Mesodermal cell (in vitro differentiated cells): ENCODE measurements at regions not wholly inside any gene's neighbourhood (a gene's known extent, or its start where the extent isn't known, plus 50 kb on each side); places are given as distances from the start of the nearest gene placed in this dataset.

Experiments used
- H3K27ac ChIP-seq: 2 replicates; pipeline ENCODE4 v1.7.0; 2013; ENCODE audit warnings: mild to moderate bottlenecking, low read depth, low read length, moderate library complexity; ENCODE audit not compliant: severe bottlenecking
- H3K36me3 ChIP-seq: 2 replicates; pipeline ENCODE4 v1.7.1; 2013; ENCODE audit warnings: mild to moderate bottlenecking, low read length, moderate library complexity; ENCODE audit not compliant: control insufficient read depth, insufficient read depth
- H3K4me1 ChIP-seq: one replicate; pipeline ENCODE4 v1.7.1; 2013; ENCODE audit warnings: mild to moderate bottlenecking, low read length; ENCODE audit not compliant: insufficient read depth, control insufficient read depth, poor library complexity, severe bottlenecking
- H3K4me3 ChIP-seq: 2 replicates; pipeline ENCODE4 v1.7.0; 2013; ENCODE audit warnings: low read length, control low read depth, mild to moderate bottlenecking; ENCODE audit not compliant: insufficient read depth, poor library complexity, severe bottlenecking; ENCODE audit errors: extremely low read depth
- H3K9me3 ChIP-seq: 2 replicates; pipeline ENCODE4 v1.7.1; 2013; ENCODE audit warnings: mild to moderate bottlenecking, low read length, moderate library complexity; ENCODE audit not compliant: control insufficient read depth
- WGBS, 2 experiments: methylation state at CpG; one replicate each; pipeline ENCODE4 v1.1.5; 2013; ENCODE audit warnings: missing lambda C conversion rate in 2 of 2; ENCODE audit not compliant: insufficient coverage in 2 of 2; 5-methylcytosine and 5-hydroxymethylcytosine counted together

DNA sequence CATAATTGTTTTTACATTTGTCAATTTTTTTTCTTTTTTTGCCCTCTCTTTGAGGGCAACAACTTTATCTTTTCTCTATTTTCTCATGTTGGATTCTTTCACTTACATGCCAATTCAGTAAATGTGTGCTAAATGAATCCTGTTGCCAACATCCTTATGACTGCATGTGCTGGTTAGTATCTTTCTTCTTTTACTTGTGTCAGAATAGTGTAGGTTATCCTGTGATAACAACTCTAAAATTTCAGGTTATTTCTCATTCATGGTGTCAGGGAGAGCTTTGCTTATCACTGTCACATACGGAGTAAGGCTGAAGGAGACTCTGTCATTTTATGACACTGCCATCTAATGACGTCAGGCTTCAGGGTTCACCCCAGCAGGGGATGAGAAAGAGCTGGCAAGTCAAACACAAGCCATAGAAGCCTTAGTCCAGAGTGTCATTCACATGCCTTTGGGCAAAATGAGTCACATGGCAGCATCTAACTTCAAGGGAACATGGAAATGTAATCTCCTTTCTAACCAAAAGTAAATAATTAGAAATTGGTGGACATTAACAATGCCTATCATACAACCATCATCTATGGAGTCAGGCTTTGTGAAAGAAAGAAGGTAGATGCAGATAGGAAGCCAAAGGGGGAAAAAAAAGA is 242.5 kb upstream of the ATP2B1 start:
- no peaks in the 10 kb centered on the region for H3K9me3 ChIP-seq
- H3K4me1 ChIP-seq, result peaks cover 36% of the 10 kb centered on the region
- 44 to 52% methylated on average over 2 of the region's 2 CpGs for WGBS, 2 experiments
- H3K36me3 ChIP-seq, result no peaks in the 10 kb centered on the region
- no peak overlapping the region for H3K27ac ChIP-seq
- no peak overlapping the region for H3K4me3 ChIP-seq

- H3K4me1 ChIP-seq, result peaks cover 36% of the 10 kb centered on the region
- no peak overlapping the region for H3K4me3 ChIP-seq
- peak overlapping the region; percentile 46 for H3K27ac ChIP-seq
- no CpG with 5 or more reads among the region's 1 CpG for WGBS, 2 experiments
- H3K9me3 ChIP-seq, result no peaks in the 10 kb centered on the region
- no peaks in the 10 kb centered on the region for H3K36me3 ChIP-seq
Measured at GRCh38 chr12:89950421-89950820, 241.8 kb upstream of the ATP2B1 start.

DNA sequence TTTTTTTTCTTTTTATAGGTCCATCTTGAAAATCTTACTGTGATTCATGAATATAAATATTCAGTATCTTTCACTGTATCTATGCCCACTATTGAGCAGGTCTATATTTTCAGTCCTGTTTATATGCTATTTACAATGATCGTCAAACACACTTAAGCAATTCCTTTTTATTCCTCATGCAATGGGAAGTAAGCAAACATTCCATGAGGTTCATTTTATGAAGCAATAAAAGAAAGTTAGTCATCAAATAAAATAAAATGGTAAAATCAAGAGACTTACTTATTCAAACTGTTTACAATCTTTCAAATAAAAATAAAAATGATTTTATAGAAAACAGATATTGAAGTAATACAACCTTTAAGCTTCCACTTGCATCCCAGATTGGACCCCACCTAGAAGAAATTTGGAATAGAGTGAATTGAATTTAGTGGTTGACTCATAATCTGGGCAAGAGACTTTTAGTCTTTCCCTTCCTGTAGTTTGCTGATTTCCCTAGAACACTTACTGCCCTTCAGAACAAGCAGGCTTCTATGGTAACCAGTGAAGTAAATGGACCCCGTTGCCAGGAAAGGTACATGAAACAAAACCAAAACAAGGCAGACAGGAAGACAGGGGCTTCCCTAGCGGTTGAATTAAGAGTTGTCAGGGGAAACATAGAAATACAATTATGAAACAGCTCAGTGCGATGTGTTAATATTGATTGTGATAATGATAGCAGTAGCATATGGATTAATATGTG is 241.0 kb upstream of the ATP2B1 start:
- Histone ChIP-seq H3K4me3 (no peak overlapping the region), H3K4me1 (peaks cover 36% of the 10 kb centered on the region), H3K27ac (peak overlapping the region; percentile 46), H3K36me3 (no peaks in the 10 kb centered on the region), H3K9me3 (no peaks in the 10 kb centered on the region)
- 73 to 75% methylated on average over 1 to 2 of the region's 4 CpGs for WGBS, 2 experiments

DNA sequence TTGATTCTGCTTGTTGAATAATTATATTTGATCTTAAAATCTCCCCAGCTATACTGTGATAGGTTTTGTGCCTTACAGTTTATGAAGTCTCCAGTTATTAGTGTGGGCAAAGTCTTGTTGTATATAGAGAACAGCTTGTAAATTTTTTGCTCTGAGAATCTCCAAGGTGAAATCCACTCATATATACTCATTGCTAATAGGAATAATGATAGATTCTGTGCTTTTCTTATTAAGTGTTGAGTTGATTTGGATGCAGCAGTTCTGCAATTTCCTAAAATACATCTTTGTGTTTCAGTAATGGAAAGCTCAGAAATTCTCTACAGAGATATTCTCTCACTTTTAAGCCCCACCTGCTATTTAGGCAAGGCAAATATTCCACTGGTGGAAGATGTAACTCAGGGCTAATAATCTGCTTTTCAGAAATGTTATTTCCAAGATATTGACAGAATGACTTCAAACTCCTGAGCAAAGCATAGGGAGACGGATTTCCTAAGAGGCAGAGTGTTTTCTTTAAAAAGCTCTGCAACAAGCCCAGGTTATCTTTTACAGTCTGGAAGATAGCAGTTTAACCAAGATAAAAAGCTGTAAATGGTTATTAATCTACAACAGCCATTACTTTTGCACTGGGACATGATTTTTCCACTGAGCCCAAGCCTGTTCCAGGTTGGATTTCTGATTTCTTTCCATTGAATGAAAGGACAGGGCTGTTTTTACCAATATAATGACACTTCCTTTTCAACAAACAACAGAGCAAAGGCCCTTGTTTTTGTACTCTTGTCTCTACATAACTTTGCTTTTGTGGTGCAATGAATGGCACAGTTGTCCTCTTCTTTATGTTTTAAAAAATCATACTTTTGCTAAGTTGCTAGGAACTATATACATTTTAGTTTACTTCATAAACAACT is 239.9 kb upstream of the ATP2B1 start:
- Histone ChIP-seq H3K4me3 (no peak overlapping the region), H3K27ac (peak overlapping the region; percentile 88), H3K36me3 (no peaks in the 10 kb centered on the region), H3K9me3 (no peaks in the 10 kb centered on the region), H3K4me1 (peaks cover 41% of the 10 kb centered on the region)
- 100% methylated on average over 1 of the region's 1 CpG; no CpG with 5 or more reads in 1 of the 2 experiments for whole genome bisulfite sequencing, 2 experiments

GRCh38 chr12:89947437-89948270 is 239.0 kb upstream of the ATP2B1 start:
- peaks cover 46% of the 10 kb centered on the region for H3K4me1 ChIP-seq
- 80% methylated on average over 1 of the region's 5 CpGs; no CpG with 5 or more reads in 1 of the 2 experiments for WGBS, 2 experiments
- H3K27ac ChIP-seq, result peak overlapping the region; percentile 88
- no peaks in the 10 kb centered on the region for H3K36me3 ChIP-seq
- no peak overlapping the region for H3K4me3 ChIP-seq
- no peaks in the 10 kb centered on the region for H3K9me3 ChIP-seq

- 100% methylated on average over 3 of the region's 6 CpGs for WGBS, 2 experiments
- Histone ChIP-seq H3K27ac (peak overlapping the region; percentile 41), H3K9me3 (no peaks in the 10 kb centered on the region), H3K36me3 (no peaks in the 10 kb centered on the region), H3K4me1 (peaks cover 46% of the 10 kb centered on the region), H3K4me3 (no peak overlapping the region)
Measured at GRCh38 chr12:89946518-89947135, 238.0 kb upstream of the ATP2B1 start.

- Histone ChIP-seq H3K4me3 (no peak overlapping the region), H3K4me1 (peaks cover 43% of the 10 kb centered on the region), H3K27ac (no peak overlapping the region), H3K36me3 (no peaks in the 10 kb centered on the region), H3K9me3 (no peaks in the 10 kb centered on the region)
Measured at GRCh38 chr12:89945123-89945522, 236.5 kb upstream of the ATP2B1 start.

DNA sequence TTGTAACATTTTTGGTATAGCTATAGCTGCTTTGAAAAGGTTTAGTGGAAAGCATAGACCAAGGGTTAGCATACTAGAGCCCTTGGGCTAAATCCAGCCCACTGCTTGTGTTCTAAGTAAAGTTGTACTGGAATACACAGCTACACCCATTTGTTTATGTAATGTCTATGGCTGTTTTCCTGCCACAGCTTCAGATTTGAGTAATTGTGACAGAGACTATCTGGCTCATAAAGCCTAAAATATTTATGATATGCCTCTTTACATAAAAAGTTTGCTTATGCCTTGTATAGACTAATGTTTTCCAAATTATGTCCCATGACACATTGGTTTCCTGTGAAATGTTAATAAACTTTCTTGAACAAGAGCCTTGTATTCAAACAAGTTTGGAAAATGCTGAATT is 234.8 kb upstream of the ATP2B1 start:
- H3K9me3 ChIP-seq, result no peaks in the 10 kb centered on the region
- peaks cover 30% of the 10 kb centered on the region for H3K4me1 ChIP-seq
- H3K36me3 ChIP-seq, result no peaks in the 10 kb centered on the region
- H3K4me3 ChIP-seq, result no peak overlapping the region
- no peak overlapping the region for H3K27ac ChIP-seq

- 91 to 93% methylated on average over 2 of the region's 2 CpGs for WGBS, 2 experiments
- no peaks in the 10 kb centered on the region for H3K9me3 ChIP-seq
Measured at GRCh38 chr12:89941436-89941835, 232.8 kb upstream of the ATP2B1 start.

More at GRCh38 chr12:89941436-89941835, 232.8 kb upstream of the ATP2B1 start:
- Histone ChIP-seq H3K27ac (no peak overlapping the region), H3K4me1 (peaks cover 13% of the 10 kb centered on the region), H3K4me3 (no peak overlapping the region), H3K36me3 (no peaks in the 10 kb centered on the region)
